ENCODE measurements at regions not wholly inside any gene's neighbourhood (a gene's known extent, or its start where the extent isn't known, plus 50 kb on each side); places are given as distances from the start of the nearest gene placed in this dataset.

- intact Hi-C loops (cut with DNase I; ENCODE audit: low total_unique reads): no loop called here
- Histone ChIP-seq H3K9me3 (peaks cover 0 to 3% of the 10 kb centered on the region in 2 donors), H3K27me3 (no peaks in the 10 kb centered on the region), H3K4me1 (peaks cover 0 to 7% (median 2%) of the 10 kb centered on the region in 4 donors), H3K4me3 (no peak overlapping the region), H3K27ac (no peak overlapping the region), H3K36me3 (no peaks in the 10 kb centered on the region)
- in situ Hi-C loops (cut with MboI; ENCODE audit: low pct_ligation_motif_present in 1 of 4, low pct_unique_long_range_greater_than_20kb in 1 of 4, low sequenced_read_pairs in 3 of 4): no loop called here
- TF ChIP-seq EP300 (IDR thresholded peaks at IDR 0.05; ENCODE audit: low read depth) (no peak), POLR2AphosphoS5 (IDR thresholded peaks at IDR 0.05) (no peak), CTCF (IDR thresholded peaks at IDR 0.05) (no peak), POLR2A (IDR thresholded peaks at IDR 0.05) (no peak)
- DNase-seq: no peak
Measured at GRCh38 chr2:12862541-12862940, 145.8 kb downstream of the TRIB2 start.

- H3K27ac ChIP-seq: no peak overlapping the region
- no peaks in the 10 kb centered on the region for H3K27me3 ChIP-seq
- intact Hi-C loops (cut with DNase I; ENCODE audit: low total_unique reads) (no loop called here), in situ Hi-C loops (cut with MboI; ENCODE audit: low pct_ligation_motif_present in 1 of 4, low pct_unique_long_range_greater_than_20kb in 1 of 4, low sequenced_read_pairs in 3 of 4) (no loop called here)
- no peaks in the 10 kb centered on the region for H3K36me3 ChIP-seq
- DNase-seq: no peak
- 88 to 93% methylated on average over 2 of the region's 2 CpGs for WGBS, 2 donors (ENCODE audit: low coverage in 1 of 2)
- TF ChIP-seq POLR2A (IDR thresholded peaks at IDR 0.05) (no peak), POLR2AphosphoS5 (IDR thresholded peaks at IDR 0.05) (no peak), EP300 (IDR thresholded peaks at IDR 0.05; ENCODE audit: low read depth) (no peak), CTCF (IDR thresholded peaks at IDR 0.05) (no peak)
- peaks cover 0 to 3% of the 10 kb centered on the region in 2 donors for H3K9me3 ChIP-seq
- H3K4me3 ChIP-seq: no peak overlapping the region
- H3K4me1 ChIP-seq: peaks cover 0 to 7% (median 0%) of the 10 kb centered on the region in 4 donors
Measured at GRCh38 chr2:12863937-12864336, 147.2 kb downstream of the TRIB2 start.

GRCh38 chr2:12867631-12868287, 151.0 kb downstream of the TRIB2 start:
- Histone ChIP-seq H3K4me1 (no peaks in the 10 kb centered on the region), H3K9me3 (peaks cover 0 to 3% of the 10 kb centered on the region in 2 donors), H3K36me3 (no peaks in the 10 kb centered on the region), H3K27ac (no peak overlapping the region), H3K4me3 (no peak overlapping the region), H3K27me3 (no peaks in the 10 kb centered on the region)
- intact Hi-C loops (cut with DNase I; ENCODE audit: low total_unique reads): no loop called here
- 51 to 66% methylated on average over 5 of the region's 5 CpGs for WGBS, 2 donors (ENCODE audit: low coverage in 1 of 2)
- in situ Hi-C loops (cut with MboI; ENCODE audit: low pct_ligation_motif_present in 1 of 4, low pct_unique_long_range_greater_than_20kb in 1 of 4, low sequenced_read_pairs in 3 of 4): no loop called here
- TF ChIP-seq CTCF (IDR thresholded peaks at IDR 0.05): no peak
- no peak for TF ChIP-seq POLR2A (IDR thresholded peaks at IDR 0.05)
- TF ChIP-seq POLR2AphosphoS5 (IDR thresholded peaks at IDR 0.05): no peak
- no peak for TF ChIP-seq EP300 (IDR thresholded peaks at IDR 0.05; ENCODE audit: low read depth)
- DNase-seq: no peak

GRCh38 chr2:12870692-12871091, 154.0 kb downstream of the TRIB2 start:
- Histone ChIP-seq H3K4me1 (no peaks in the 10 kb centered on the region), H3K27me3 (no peaks in the 10 kb centered on the region), H3K9me3 (no peaks in the 10 kb centered on the region), H3K27ac (no peak overlapping the region), H3K36me3 (no peaks in the 10 kb centered on the region), H3K4me3 (no peak overlapping the region)
- intact Hi-C loops (cut with DNase I; ENCODE audit: low total_unique reads): no loop called here
- 84% methylated on average over 1 of the region's 1 CpG; no CpG with 5 or more reads in 1 of the 2 donors for WGBS, 2 donors (ENCODE audit: low coverage in 1 of 2)
- DNase-seq: no peak
- TF ChIP-seq POLR2AphosphoS5 (IDR thresholded peaks at IDR 0.05) (no peak), EP300 (IDR thresholded peaks at IDR 0.05; ENCODE audit: low read depth) (no peak), CTCF (IDR thresholded peaks at IDR 0.05) (no peak), POLR2A (IDR thresholded peaks at IDR 0.05) (no peak)
- in situ Hi-C loops (cut with MboI; ENCODE audit: low pct_ligation_motif_present in 1 of 4, low pct_unique_long_range_greater_than_20kb in 1 of 4, low sequenced_read_pairs in 3 of 4): no loop called here
